Superior temporal gyrus (tissue), 1 donor: ENCODE measurements at regions not wholly inside any gene's neighbourhood (a gene's known extent, or its start where the extent isn't known, plus 50 kb on each side); places are given as distances from the start of the nearest gene placed in this dataset.
"Not testable (repeated sequence)": the region's sequence is repeated elsewhere in the genome, so short reads cannot be mapped to it uniquely, and the experiment has no call there.

Experiments
- DNase-seq: peaks from one replicate; pipeline ENCODE4 v3.0.0-alpha.2; 2016; ENCODE audit errors: extremely low spot score

- DNase-seq, result no peak
Measured at GRCh38 chr11:57871231-57871630, 109.6 kb downstream of the CTNND1 start.

GRCh38 chr11:57873196-57873911 lies 111.8 kb downstream of the CTNND1 start:
- no peak for DNase-seq

- DNase-seq, result no peak
Measured at GRCh38 chr11:57874981-57875380, 113.4 kb downstream of the CTNND1 start.

DNA sequence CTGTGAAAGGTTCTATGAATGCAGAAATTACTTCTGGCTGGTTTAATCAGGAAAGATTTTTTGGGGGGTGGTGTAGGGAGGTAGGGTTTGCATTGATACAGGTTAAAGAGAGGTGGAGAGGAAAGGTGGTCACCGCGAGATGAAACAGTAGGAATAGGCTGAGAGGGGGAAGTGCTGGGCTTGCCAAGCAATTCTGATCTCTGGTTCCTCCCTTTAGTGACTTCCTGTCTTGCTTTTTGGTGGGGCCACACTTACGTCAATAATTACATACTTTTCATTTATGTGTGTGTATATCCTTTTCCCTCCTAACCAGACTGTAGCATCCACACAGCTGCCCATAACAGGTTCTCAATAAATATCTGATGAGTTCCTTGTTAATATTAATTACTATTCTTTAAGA lies 120.0 kb downstream of the CTNND1 start:
- DNase-seq, result no peak

GRCh38 chr11:57883630-57884029 lies 122.0 kb downstream of the CTNND1 start:
- no peak for DNase-seq

GRCh38 chr11:57885298-57886050 lies 123.9 kb downstream of the CTNND1 start:
- no peak for DNase-seq

- DNase-seq, result peak; percentile 57
Measured at GRCh38 chr11:57888386-57888785, 126.8 kb downstream of the CTNND1 start.

DNA sequence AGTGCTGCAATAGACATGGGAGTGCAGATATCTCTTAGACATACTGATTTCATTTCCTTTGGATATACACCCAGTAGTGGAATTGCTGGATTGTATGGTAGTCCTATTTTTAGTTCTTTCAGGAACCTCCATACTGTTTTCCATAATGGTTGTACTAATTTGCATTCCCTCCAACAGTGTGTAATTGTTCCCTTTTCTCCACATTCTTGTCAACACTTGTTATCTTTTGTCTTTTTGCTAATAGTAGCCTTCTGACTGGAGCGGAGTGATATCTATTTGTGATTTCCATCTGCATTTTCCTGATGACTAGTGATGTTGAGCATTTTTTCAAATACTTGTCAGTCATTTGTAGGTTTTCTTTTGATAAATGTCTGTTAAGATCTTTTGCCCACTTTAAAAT lies 128.9 kb downstream of the CTNND1 start:
- no peak for DNase-seq

DNA sequence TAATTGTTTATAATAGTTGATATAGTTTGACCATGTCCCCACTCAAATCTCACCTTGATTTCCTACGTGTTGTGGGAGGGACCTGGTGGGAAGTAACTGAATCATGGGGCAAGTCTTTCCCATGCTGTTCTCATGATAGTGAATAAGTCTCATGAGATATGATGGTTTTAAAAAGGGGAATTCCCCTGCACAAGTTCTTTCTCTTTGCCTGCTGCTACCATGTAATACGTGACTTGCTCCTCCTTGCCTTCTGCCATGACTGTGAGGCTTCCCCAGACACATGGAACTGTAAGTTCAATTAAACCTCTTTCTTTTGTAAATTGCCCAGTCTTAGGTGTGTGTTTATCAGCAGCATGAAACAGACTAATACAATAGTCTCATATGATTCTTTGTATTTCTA lies 130.5 kb upstream of the OR9Q1 start:
- not testable (repeated sequence) for DNase-seq

- DNase-seq, result no peak
Measured at GRCh38 chr11:57896361-57897145, 127.1 kb upstream of the OR9Q1 start.

GRCh38 chr11:57899378-57899777 lies 124.3 kb upstream of the OR9Q1 start:
- DNase-seq, result no peak

- DNase-seq, result no peak
Measured at GRCh38 chr11:57900320-57900719, 123.4 kb upstream of the OR9Q1 start.

DNA sequence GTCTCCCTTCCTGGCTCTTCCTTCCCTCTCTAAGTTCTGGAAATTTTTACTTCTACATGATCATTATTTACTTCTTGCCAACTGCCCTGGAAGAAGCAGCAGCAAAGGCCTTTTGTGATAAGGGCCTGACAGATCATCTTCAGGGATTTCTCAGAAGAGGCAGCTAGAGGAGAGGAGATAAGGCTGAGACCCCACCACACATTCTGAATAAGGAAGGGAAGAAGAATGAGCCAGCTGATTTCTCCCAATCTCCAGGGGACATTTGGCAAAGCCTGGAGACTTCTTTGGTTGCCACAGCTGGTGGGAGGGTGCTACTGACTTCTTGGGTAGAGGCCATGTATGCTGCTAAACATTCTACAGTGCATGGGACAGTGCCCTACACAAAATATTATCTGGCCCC lies 122.4 kb upstream of the OR9Q1 start:
- DNase-seq, result no peak

GRCh38 chr11:57901756-57902155 lies 121.9 kb upstream of the OR9Q1 start:
- DNase-seq, result no peak

- DNase-seq, result no peak
Measured at GRCh38 chr11:57903011-57903410, 120.7 kb upstream of the OR9Q1 start.

- DNase-seq, result peak; percentile 40
Measured at GRCh38 chr11:57903441-57904123, 120.1 kb upstream of the OR9Q1 start.

- no peak for DNase-seq
Measured at GRCh38 chr11:57904376-57904775, 119.3 kb upstream of the OR9Q1 start.

DNA sequence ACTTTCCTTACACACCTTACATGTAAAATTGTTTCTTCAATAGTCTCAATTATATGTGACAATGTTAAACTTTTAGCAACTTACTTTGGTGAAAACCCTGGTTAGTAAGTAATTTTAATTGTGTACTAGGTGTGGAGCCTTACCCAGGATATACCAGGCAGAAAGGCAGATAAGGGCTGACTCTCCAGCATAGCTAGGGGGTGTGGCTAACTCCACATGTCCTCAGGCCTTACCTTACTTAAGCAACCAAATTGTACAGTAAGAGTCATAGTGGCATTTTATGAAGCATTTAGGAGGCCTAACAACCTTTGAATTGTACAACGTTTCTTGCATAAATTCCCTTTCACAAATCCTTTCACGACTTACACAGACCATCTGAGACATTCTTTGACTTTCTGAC lies 118.2 kb upstream of the OR9Q1 start:
- DNase-seq, result no peak

- not testable (repeated sequence) for DNase-seq
Measured at GRCh38 chr11:57908399-57908798, 115.3 kb upstream of the OR9Q1 start.

DNA sequence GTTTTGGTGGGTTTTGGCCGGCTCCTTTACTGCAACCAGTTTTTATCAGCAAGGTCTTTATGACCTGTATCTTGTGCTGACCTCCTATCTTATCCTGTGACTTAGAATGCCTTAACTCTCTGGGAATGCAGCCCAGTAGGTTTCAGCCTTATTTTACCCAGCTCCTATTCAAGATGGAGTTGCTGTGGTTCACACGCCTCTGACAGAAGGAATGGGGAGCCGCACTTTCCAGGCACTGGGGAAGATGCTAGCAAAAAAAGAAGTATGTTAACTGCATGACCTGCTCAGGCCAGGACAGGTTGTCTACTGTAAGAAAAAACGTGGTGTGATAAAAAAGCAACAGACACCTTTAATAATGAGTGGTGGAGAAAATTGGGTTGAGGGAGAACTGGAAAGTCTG lies 112.2 kb upstream of the OR9Q1 start:
- DNase-seq, result not testable (repeated sequence)

DNA sequence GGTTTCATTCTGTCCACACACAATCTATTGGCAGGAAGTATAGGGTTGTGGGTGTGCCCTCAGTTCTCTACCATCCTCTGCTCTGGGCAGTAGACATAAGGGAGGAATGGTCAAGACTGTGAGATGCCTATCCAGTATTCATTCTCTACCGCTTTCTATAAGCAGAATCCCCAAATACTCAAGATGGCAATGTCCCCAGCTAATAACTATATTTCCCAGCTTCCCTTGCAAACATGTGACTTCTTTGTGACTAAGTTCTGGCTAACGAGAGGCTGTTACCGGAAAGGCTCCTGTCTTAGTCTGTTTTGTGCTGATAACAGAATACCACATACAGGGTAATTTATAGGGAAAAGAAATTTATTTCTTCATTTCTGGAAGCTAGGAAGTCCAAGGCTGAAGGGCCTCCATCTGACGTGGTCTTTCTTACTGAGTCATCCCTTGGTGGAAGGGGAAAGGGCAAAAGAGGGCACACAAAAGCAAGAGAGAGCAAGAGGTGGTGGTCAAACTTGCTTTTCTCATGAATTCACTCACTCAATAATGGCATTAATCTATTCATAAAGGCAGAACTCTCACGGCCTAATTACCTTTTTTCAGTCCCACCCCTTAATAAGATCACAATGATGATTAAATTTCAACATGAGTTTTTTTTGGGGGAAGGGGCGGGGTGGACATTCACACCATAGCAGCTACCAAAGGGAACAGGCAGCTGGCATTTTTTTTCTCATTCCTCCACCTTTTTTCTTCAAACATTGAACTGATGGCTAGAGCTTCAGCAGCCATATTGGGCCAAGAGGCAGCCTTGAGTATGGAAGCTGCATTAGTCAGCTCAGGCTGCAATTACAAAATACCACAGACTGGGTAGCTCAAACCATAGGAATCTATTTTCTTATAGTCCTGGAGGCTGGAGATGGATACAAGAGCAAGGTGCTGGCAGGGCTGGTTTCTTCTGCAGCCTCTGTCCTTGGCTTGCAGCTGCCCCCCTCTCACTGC lies 109.7 kb upstream of the OR9Q1 start:
- DNase-seq, result no peak
